A673 (cell line): ENCODE measurements at regions not wholly inside any gene's neighbourhood (a gene's known extent, or its start where the extent isn't known, plus 50 kb on each side); places are given as distances from the start of the nearest gene placed in this dataset.

ENCODE experiments used
- CTCF ChIP-seq: fragments of 300-800, 200-600 bp; sonication (generic); conservative IDR thresholded peaks from 2 replicates; pipeline ENCODE4 v1.5.1; 2017; ENCODE audit warnings: low read depth, mild to moderate bottlenecking, antibody characterized with exemption, low read length, moderate library complexity, mixed read lengths
- EZH2 ChIP-seq: fragments of 200-600 bp; sonication (generic); IDR thresholded peaks from 2 replicates; pipeline ENCODE4 v1.6.1; 2017; ENCODE audit warnings: borderline replicate concordance, low read depth, mild to moderate bottlenecking, mixed read lengths, antibody characterized with exemption, low read length; ENCODE audit not compliant: poor library complexity, severe bottlenecking

GRCh38 chr13:70516226-70516625 is 408.0 kb upstream of the KLHL1 start:
- TF ChIP-seq CTCF (no peak), EZH2 (no peak)
